Esophagus muscularis mucosa (tissue), 4 donors: ENCODE measurements at regions not wholly inside any gene's neighbourhood (a gene's known extent, or its start where the extent isn't known, plus 50 kb on each side); places are given as distances from the start of the nearest gene placed in this dataset.
"Not testable (repeated sequence)": the region's sequence is repeated elsewhere in the genome, so short reads cannot be mapped to it uniquely, and the experiment has no call there.

Experiments used
- DNase-seq: peaks from one replicate; pipeline ENCODE4 v3.0.0-alpha.2; 2017; ENCODE audit errors: extremely low spot score
- H3K27ac ChIP-seq, 4 donors: fragments of 200-600 bp; sonication (generic); replicated peaks in 1 of 4; 1 replicate in 3 of 4; 2 replicates in 1 of 4; pipeline ENCODE4 v1.5.1; 2016 to 2019; ENCODE audit warnings: mild to moderate bottlenecking in 1 of 4
- H3K27me3 ChIP-seq, 4 donors: fragments of 200-600 bp; sonication (generic); one replicate each; pipeline versions ENCODE4 v1.5.1 to v1.6.0; 2016 to 2019
- H3K36me3 ChIP-seq, 4 donors: fragments of 200-600 bp; sonication (generic); one replicate each; pipeline ENCODE4 v1.5.1; 2016 to 2019
- H3K4me1 ChIP-seq, 4 donors: fragments of 200-600 bp; sonication (generic); one replicate each; pipeline ENCODE4 v1.5.1; 2016 to 2019
- H3K4me3 ChIP-seq, 4 donors: fragments of 200-600 bp; sonication (generic); 1 replicate in 2 of 4; 2 replicates in 2 of 4; pipeline ENCODE4 v1.5.1; 2016 to 2019; ENCODE audit warnings: mild to moderate bottlenecking in 4 of 4, moderate library complexity in 1 of 4
- H3K9me3 ChIP-seq, 4 donors: fragments of 200-600 bp; sonication (generic); 1 replicate in 3 of 4; 2 replicates in 1 of 4; pipeline ENCODE4 v1.5.1; 2016 to 2019
- EP300 ChIP-seq: sonication (generic); formaldehyde crosslinking; IDR thresholded peaks from one replicate; pipeline ENCODE4 v1.6.1; 2017; ENCODE audit warnings: antibody characterized with exemption
- POLR2A ChIP-seq: fragments of 450-650 bp; IDR thresholded peaks from one replicate; pipeline ENCODE4 v1.6.1; 2017; ENCODE audit warnings: antibody characterized with exemption, moderate library complexity, mild to moderate bottlenecking, low read depth
- POLR2AphosphoS5 ChIP-seq, 2 donors: sonication (generic); formaldehyde crosslinking; IDR thresholded peaks; one replicate each; pipeline ENCODE4 v1.6.1; 2017; ENCODE audit warnings: antibody characterized with exemption in 2 of 2
- WGBS: methylation state at CpG from one replicate; pipeline ENCODE4 v1.1.5; 2018; 5-methylcytosine and 5-hydroxymethylcytosine counted together
- intact Hi-C: fragments of 100-400 bp; cut with DNase I; formaldehyde crosslinking; loops from one replicate; pipeline ENCODE4 v1.15.1; 2023
- TF ChIP-seq, protein P1 (sequence below), 3 experiments: fragments of 200-600 bp in 2 of 3; fragments of 450-650 bp in 1 of 3; sonication (generic) in 2 of 3; IDR thresholded peaks; one replicate each; pipeline ENCODE4 v1.5.1; 2017 to 2019; ENCODE audit warnings: antibody characterized with exemption in 3 of 3, mild to moderate bottlenecking in 2 of 3, moderate library complexity in 1 of 3

- Histone ChIP-seq H3K27ac (no peak overlapping the region), H3K4me3 (no peak overlapping the region), H3K27me3 (no peaks in the 10 kb centered on the region), H3K36me3 (no peaks in the 10 kb centered on the region), H3K4me1 (no peaks in the 10 kb centered on the region), H3K9me3 (no peaks in the 10 kb centered on the region)
- TF ChIP-seq POLR2A (no peak), POLR2AphosphoS5 (IDR thresholded peaks at IDR 0.05) (no peak), EP300 (no peak)
- TF ChIP-seq, protein P1, sequence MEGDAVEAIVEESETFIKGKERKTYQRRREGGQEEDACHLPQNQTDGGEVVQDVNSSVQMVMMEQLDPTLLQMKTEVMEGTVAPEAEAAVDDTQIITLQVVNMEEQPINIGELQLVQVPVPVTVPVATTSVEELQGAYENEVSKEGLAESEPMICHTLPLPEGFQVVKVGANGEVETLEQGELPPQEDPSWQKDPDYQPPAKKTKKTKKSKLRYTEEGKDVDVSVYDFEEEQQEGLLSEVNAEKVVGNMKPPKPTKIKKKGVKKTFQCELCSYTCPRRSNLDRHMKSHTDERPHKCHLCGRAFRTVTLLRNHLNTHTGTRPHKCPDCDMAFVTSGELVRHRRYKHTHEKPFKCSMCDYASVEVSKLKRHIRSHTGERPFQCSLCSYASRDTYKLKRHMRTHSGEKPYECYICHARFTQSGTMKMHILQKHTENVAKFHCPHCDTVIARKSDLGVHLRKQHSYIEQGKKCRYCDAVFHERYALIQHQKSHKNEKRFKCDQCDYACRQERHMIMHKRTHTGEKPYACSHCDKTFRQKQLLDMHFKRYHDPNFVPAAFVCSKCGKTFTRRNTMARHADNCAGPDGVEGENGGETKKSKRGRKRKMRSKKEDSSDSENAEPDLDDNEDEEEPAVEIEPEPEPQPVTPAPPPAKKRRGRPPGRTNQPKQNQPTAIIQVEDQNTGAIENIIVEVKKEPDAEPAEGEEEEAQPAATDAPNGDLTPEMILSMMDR (IDR thresholded peaks at IDR 0.05), result no peak
- 80% methylated on average over 1 of the region's 1 CpG for WGBS
- no peak for DNase-seq
- intact Hi-C loops, result no loop called here
Observed at GRCh38 chr9:103193992-103194391, 198.9 kb downstream of the CYLC2 start.

- TF ChIP-seq, protein P1 (IDR thresholded peaks at IDR 0.05), result no peak
- no peak for TF ChIP-seq POLR2A
- TF ChIP-seq POLR2AphosphoS5 (IDR thresholded peaks at IDR 0.05), result no peak
- no peak for TF ChIP-seq EP300
- Histone ChIP-seq H3K4me1 (no peaks in the 10 kb centered on the region), H3K9me3 (no peaks in the 10 kb centered on the region), H3K27me3 (no peaks in the 10 kb centered on the region), H3K27ac (no peak overlapping the region), H3K36me3 (no peaks in the 10 kb centered on the region), H3K4me3 (no peak overlapping the region)
- no peak for DNase-seq
- 79% methylated on average over 2 of the region's 2 CpGs for WGBS
- intact Hi-C loops, result no loop called here
Observed at GRCh38 chr9:103203172-103203571, 208.0 kb downstream of the CYLC2 start.

DNA sequence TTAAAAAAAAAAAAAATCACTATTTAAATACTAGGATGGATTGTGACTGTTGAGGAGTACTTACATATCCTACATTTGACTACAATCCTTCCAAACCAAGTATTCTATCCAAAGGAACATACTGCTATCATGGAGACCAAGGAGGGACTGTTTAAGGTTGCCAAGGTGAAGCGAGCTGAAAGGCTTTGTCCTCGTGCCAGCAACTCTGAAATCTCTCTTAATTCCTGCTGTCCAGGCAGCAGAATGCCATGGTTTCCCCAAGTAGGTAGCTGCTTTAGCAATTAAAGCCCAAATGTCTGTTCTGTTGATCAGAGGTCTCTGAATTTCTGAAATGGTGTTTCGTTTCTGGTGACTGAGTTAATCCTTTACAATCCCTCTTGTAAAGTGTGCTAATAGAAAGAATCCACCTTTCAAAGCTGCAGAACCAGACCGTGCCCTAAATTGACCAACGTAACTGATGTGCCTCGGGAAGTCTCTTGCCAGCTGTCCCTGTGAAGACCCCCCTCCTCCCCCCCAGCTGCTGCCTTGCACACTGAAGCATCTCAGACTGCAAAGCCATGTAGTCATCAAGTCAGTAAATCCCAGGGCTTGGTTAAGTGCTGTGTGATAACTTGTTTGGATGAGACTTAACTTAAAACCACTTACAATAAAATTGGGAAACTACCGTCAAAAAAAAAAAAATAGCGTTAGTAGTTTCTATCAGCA, 210.9 kb downstream of the CYLC2 start:
- H3K9me3 ChIP-seq, result peaks cover 0 to 13% (median 10%) of the 10 kb centered on the region in 4 donors
- H3K4me1 ChIP-seq, H3K4me3 ChIP-seq, H3K27me3 ChIP-seq, intact Hi-C loops, H3K27ac ChIP-seq, H3K36me3 ChIP-seq, DNase-seq: not testable (repeated sequence)
- 83% methylated on average over 7 of the region's 8 CpGs for WGBS

GRCh38 chr9:103210607-103211006, 215.5 kb downstream of the CYLC2 start:
- intact Hi-C loops, result no loop called here
- WGBS, result 95% methylated on average over 3 of the region's 3 CpGs
- Histone ChIP-seq H3K27me3 (no peaks in the 10 kb centered on the region), H3K4me1 (no peaks in the 10 kb centered on the region), H3K36me3 (no peaks in the 10 kb centered on the region), H3K9me3 (peaks cover 0 to 15% (median 12%) of the 10 kb centered on the region in 4 donors), H3K27ac (no peak overlapping the region), H3K4me3 (no peak overlapping the region)
- no peak for DNase-seq
- TF ChIP-seq POLR2A, result no peak
- TF ChIP-seq, protein P1 (IDR thresholded peaks at IDR 0.05), result no peak
- no peak for TF ChIP-seq POLR2AphosphoS5 (IDR thresholded peaks at IDR 0.05)
- TF ChIP-seq EP300, result no peak

GRCh38 chr9:103215197-103215596, 220.1 kb downstream of the CYLC2 start:
- H3K36me3 ChIP-seq, result no peaks in the 10 kb centered on the region
- H3K4me3 ChIP-seq, result no peak overlapping the region
- H3K9me3 ChIP-seq, result peaks cover 0 to 11% (median 9%) of the 10 kb centered on the region in 4 donors
- no peaks in the 10 kb centered on the region for H3K4me1 ChIP-seq
- no peak overlapping the region for H3K27ac ChIP-seq
- TF ChIP-seq POLR2A, result no peak
- TF ChIP-seq, protein P1 (IDR thresholded peaks at IDR 0.05), result no peak
- no peak for TF ChIP-seq POLR2AphosphoS5 (IDR thresholded peaks at IDR 0.05)
- no peak for TF ChIP-seq EP300
- intact Hi-C loops, result no loop called here
- no peaks in the 10 kb centered on the region for H3K27me3 ChIP-seq
- 71% methylated on average over 1 of the region's 1 CpG for WGBS
- no peak for DNase-seq
